Inflammatory macrophage treated with lipopolysaccharide for 1 hour (primary cell): ENCODE measurements at regions not wholly inside any gene's neighbourhood (a gene's known extent, or its start where the extent isn't known, plus 50 kb on each side); places are given as distances from the start of the nearest gene placed in this dataset.

ENCODE experiments used
- DNase-seq, 2 donors: peaks; one replicate each; pipeline ENCODE4 v3.0.0-alpha.2; 2020 to 2022

DNA sequence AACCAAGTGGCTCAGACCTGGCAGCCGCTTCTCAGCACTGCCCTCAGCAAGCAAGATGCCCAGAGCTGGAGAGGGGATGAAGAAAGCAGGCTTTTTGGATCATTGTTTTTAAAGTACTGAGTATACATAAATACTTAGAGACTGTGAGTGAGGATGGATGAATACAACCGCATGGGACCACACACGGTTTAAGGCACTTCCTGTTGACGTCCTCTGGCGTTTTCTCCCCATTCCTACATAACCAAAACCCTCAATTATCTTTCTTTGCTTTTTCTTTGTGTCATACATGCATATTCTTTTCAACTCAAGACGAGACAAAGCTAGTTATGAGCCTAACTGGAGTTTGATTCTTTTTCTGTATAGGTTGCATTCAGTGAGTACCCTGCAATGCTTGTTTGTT is 198.4 kb downstream of the GALR1 start:
- DNase-seq = no peak

DNA sequence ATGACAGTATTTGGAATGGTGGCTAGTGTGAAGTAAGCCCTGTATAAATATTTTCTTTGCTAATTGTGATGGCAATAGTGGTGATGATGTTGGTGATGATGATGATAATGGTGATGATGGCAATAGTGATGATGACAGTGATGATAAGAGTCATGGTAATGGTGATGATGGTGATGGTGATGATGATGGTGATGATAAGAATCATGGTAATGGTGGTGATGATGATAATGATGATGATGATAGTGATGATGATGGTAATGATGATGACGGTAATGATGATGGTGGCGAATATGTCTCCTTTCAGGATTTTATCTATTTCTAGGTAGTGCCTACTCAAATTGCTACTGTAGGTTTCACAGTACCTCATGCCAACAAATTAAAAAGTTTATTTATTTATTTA is 205.4 kb downstream of the GALR1 start:
- no peak for DNase-seq

DNA sequence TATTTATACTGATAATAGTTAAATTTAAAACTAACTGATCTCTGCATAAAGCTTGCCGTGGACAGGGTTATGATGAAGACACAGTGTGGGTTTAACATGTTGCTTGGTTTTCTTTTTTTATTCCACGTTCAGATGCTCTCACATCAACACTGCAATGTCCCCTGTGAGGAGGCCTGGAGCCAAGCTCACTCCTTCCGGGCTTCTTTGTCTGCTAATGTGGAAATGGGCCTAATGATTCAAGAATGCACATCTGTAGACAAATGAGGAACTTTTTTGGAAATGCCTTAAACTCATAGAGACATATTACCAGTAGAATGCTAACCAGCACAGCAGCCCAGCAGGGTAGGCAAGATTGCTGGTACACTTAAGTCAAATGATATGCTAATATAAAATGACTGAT is 208.0 kb downstream of the GALR1 start:
- DNase-seq = no peak

DNA sequence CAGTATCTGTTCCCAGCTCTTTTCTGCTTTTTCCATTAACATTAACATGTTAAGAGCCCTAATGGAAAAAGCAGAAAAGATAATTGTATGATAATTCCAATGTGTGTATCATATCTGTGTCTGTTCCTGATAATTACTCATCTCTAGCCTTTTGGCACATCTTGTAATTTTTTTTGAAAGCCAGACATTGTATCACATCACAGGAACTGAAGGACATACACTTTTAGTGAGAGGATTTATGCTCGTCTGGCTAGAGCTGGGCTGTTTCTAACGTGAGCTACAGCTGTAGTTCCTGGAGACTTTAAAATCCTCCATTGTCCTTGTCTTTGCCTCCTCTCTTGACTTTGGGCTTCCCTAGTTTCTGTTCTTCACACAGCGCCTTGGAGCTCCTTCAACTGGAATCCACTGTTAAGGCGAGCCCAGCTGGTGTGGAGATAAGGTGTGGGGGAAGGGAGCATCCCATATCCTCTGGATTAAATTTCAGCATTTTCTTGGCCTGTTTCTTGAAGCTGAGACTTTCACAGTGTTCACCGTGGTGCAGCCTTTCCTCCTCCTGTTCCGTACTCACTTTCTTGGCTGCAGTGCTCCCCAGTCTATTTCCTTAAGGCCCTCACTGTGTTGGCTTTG is 211.5 kb downstream of the GALR1 start:
- DNase-seq = no peak

DNA sequence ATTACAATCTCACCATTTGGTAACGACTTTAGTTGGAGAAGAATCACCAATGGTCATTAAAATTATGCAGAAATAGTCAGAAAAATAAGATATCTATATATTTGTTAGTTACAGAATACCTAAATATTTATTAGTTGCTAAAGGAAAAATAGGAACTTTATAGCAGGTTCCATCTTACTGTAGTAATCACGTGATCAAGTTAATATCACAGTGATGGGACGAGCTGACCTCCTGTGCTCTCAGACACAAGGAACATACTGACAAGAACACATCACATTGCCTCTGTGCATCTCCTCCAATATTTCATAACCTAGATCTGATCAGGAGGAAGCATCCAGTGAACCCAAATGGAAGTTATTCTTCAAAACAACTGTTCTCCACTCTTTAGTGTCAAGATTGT is 215.3 kb downstream of the GALR1 start:
- DNase-seq = no peak

DNA sequence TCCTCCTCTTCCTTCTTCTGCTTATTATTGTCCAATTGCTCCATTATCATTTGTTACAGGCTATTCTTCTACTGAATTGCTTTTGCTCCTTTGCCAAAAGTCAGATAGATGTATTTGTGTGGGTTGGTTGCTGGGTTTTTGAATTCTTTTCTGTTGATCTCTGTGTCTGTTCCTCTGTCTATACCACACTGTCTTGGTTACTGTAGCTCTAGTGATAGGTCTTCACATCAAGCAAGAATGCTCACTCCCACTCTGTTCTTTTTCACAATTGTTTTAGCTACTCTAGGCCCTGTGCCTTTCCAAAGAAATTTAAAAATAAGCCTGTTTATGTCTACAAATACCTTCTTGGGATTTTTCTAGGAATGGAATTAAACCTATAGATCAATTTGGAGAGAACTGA is 217.2 kb downstream of the GALR1 start:
- DNase-seq = no peak

DNA sequence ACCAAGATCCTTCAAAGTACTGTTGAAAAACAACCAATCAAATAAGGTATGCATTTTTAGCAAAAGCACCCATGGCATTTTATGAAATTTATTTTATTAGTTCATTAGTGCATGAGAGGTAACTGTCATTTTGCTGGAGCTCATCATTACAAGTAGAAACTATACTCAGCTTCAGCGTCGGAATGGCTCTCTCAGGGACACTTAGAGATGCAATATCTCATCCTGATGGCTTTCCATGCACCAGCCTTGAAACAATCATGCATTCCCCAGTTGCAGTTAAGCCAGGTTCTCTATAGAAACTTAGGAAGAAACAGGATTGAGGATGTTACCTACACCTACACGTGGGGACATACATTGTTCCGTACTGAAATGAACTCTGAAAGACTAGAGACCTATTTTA is 219.5 kb downstream of the GALR1 start:
- no peak for DNase-seq

DNA sequence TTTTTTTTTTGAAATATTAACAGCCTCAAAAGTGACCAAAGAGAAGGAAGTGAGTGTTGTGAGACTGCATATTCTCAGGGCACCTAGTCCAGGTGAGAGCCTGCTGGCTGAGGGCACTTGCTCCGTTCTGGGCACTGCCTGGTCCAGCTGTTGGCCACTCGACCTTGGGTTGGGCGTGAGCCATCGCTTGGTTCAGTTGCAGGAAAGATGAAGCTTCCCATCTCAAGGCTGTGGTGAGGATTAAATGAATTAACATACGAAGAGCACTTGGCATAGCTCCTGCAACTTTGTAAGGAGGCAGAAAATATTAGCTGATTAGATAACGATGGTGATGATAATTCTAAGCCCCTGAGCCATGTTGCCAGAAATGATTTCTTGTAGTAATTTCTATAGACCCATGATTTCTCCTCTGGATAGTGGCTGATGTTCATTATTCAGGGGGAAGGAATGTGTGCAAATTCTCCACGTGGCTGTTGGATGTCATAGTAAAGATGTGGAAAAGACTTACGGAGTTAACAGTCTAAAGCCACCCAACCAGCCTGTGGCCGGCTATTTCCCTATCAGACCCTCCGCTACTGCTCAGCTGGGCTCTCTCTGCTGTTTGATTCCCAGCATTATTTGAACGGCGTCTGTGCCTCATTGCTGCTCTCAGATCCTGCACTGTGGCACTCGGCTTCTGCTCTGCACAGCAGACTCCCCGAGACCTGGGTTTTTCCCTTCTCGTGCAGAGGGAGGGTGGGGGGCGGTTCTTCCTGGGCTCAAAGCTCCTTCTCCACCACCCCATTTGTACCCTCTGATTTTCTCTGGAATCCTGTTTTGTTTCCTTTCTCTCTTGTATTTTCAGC is 221.1 kb downstream of the GALR1 start:
- DNase-seq = no peak

DNA sequence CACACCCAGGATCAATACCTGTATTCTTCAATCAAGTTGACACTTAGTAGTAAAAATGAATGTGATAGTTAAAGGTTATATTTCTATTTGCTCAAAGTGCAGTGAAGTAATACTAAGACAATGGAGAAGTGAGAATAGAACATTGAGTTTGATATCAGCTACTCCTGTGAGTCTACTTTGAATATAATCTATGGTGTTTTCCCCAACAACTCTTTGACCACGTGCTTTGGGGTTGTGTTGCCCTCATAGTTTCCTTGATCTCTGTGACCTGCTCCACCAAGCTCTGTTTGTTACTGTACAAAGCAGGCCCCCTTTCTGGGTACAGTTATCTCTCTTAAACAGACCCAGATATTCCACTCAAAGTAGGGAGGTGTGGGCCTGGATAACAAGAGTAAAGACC is 222.9 kb downstream of the GALR1 start:
- no peak for DNase-seq

DNA sequence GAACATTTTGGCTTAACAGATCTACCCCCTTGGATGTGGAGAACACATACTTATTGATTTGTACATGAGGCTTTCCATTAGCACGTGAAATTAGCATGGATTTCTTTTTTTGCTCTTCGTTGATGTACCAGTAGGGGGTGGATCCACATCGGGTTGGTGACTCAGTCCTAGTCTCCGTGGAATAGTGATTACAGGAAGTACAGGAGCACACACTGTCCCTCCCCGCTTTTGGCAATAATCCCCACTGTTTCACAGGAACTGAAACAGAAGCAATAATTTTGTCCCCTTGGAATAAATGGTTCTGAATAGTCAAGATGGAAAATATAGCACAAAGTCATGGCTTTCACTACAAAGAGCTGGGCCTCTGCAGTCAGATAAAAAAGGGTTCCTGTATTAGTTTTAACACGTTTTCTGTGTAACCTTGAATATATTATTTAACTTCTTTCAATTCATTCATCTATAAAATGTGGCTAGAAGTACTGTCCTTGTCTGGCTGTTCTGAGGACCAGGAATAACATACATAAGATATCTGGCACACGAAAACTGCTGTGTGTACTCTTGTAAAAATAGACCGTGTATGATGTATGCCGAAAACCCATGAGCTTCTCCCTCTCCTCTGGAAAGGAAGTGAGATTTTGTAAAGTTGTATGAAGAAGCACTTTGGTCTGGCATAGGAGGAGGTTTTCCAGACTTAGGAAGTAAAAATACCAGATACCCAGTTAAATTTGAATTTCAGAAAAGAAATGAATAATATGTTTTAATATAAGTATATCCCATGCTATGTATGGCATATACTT is 229.2 kb downstream of the GALR1 start:
- peak; percentile 18 to 22 for DNase-seq

DNA sequence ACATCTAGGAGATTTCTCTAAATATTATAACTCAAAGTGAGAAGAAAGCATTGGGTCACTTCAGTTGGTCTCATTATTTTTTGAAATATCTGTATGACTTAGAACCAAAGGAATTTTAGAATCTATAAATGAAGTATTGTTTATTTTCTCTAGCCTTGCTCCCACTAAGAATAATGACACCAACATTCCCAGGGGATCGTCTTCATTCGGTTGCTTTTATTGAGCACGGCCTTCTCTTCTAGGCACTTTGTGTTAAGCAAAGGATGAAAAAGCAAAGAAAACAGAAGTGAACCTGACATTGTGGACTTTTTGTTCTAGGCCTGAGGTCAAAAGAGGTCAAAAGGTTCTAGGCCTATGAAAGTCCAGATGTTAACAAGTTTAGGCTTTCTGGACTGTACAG is 231.9 kb downstream of the GALR1 start:
- DNase-seq = no peak

DNA sequence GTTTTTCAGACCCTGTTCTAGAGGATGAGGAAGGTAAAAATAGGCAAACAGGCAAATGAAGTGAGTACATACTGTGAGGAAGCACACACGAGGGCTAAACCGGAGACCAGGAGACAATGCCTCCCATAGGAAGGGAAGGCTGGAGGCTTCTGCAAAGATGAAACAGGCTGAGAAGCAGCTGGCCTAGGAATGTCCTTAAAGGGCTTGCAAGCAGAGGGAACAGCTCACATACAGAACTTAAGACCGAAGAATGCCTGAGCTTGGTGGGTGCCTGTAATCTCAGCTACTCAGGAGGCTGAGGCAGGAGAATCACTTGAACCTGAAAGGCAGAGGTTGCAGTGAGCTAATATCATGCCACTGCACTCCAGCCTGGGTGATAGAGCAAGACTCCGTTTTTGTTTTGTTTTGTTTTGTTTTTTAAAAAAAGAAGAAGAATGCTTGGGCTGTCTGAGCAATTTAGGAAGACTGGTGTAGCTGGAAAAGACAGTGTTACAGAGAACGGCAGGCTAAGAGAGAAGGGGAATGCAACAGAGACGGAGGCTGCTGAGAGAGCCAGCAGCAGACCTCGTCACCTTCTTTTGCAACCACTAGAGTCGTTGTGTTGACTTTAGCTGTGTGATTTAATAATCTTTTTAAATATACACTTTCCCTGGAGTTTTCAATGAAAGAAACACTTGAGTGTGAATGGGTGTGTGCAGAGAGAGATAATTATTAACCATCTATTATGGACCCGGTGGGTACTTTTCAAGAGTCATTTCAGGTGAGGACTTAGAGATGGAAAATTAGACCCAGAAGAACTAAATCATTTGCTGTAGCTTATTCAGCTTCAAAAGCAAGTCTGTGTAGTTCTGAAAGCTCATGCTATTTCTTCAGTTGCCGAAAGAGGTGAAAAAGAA is 232.8 kb downstream of the GALR1 start:
- no peak for DNase-seq

DNA sequence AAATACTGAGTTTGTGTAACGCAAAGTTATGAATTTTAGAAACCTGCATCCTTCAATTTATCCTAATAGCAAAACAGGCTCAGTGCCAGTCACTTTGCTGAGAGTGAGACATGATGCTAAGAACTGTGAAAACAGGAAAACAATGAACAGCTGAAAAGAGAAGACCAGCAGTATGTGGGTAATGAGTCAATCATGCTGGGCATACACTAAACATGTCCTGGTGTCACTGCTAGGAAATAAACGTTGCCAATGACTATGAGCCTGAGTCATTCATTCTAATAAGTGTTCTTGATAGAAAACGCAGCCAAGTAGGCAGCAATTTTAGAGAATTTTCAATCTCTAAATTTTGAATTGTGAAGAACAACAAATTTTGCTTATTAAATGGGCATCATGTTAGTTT is 237.3 kb downstream of the GALR1 start:
- no peak for DNase-seq

DNA sequence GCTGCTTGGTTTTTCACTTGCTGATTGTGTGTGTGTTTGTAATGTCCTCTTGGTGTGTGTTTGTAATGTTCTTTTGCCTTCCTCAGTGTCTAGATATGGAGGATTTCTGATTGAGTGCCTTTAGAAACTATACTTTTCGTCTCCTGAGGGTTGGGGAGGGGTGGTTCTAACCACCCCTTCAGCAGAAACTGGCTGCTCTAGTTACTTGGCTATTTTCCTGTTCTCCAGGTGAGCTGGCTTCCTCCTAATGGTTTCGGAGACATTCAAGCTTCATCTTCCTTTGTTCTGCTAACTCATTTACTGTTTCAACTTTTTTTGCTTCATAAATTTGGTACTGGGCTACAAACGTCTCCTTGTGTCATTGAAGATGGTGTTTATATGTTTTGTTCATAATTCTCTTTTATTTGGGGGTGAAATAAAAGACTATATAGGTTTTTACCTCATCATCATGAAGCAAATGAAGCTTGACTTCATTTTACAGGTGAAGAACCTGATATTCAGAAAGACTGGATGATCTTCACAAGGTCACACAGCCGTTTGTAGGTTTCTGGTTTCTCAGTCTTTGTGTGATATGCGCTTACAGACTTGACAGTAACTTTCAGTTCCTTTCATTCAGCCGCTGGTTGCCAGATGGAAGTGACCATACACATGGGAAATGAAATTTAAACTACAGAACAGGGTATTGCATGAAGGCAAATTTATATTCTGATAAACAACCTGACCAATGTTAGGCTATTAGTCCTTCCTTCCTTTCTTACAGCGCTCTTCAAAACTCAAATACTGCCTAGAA is 238.5 kb downstream of the GALR1 start:
- DNase-seq = no peak

DNA sequence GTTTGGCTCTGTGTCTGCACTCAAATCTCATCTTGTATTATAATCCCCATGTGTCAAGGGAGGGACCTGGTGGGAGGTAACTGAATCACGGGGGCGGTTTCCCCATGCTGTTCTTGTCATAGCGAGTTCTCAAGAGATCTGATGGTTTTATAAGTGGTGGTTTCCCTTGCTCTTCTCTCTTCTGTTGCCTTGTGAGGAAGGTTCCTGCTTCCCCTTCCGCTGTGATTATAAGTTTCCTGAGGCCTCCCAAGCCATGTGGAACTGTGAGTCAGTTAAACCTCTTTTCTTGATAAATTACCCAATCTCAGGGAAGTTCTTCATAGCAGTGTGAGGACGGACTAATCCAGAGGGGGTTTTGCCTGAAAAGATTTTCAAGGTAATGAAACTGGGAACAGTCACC is 245.4 kb downstream of the GALR1 start:
- DNase-seq = no peak

DNA sequence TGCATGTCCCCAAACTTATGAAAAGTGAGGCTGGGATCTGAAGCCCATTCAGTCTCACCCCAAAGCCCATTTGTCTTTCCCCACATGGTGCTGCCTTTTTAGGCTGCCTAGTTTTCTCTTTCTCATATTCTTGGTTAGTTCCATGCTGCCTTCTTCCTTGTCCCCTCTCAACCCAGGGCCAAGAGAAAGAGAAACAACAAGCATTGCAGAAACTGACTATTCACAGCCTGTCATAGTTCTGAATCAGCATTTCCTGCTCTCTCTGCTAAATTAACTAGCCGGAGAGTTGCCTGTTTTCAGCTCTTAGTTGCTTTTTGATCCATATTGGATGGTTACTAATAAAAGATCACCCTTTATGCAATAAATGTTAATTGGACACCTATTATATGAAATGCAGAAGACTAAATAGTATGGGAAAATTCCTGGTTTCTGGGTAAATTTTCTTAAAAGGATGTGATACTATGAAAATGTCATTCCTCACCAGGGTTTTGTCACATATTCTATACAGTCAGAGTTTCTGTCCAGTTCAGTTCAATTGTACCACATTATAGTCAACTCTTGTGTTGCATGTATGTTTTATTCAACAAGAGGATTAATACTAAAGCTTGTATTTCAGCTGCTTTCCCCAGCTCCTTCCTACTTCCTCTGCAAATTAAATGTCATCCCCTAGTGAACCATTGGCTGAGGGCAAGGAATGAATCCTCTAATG is 246.5 kb downstream of the GALR1 start:
- DNase-seq = no peak

DNA sequence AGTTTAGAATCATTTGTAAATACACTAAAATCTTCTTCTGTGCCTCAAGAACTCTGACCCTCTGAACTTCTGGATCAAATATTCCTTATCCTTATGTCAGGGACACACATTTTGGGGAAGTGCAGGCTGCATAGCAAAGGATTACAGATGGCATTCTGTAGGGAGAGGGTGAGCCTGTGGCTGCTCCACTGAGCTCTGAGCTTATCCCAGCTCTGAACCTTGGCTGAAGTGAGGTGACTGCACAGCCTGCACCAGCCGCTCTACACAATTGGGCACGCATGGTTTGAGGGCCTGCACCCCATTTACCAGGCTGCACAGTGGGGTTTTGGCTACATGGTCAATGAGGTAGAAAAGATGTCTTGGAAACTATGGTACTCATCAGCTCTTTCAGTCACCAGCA is 251.6 kb downstream of the GALR1 start:
- DNase-seq = no peak

DNA sequence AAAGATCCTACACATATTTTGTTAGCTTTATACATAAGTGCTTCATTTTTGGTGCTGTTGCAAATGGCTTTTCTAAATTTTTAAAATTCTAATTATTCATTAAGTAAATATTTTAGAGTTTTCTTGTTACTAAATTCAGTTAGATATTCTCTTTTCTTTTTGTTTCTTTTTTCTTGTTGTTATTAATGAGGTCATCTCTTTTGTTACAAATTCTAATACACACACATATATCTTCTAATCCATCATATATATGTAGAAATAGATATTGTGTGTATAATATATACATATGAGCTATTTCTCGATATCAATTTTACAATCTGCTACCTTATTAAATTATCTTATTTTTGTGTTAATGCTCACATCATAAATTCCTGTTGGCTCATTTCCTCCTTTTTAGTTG is 255.9 kb downstream of the GALR1 start:
- no peak for DNase-seq

DNA sequence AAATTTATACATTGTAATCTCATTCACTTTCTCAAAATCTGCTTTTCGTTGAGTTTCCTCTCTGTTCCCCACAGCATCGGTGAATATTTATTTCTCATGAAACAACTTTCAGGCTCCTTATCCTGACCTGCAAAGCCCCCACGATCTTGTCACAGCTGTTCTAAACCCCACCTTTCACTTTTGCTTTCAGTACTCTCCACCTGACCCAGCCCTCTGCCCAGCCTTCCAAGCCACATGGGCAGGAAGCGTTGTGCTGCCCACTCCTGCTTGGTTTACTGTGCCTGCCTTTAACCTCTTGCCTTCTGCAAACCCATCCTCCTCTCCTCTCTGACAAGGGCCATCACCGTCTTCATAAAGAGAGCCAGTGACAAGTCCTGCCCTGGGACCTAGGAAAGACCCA is 262.5 kb downstream of the GALR1 start:
- DNase-seq = no peak

DNA sequence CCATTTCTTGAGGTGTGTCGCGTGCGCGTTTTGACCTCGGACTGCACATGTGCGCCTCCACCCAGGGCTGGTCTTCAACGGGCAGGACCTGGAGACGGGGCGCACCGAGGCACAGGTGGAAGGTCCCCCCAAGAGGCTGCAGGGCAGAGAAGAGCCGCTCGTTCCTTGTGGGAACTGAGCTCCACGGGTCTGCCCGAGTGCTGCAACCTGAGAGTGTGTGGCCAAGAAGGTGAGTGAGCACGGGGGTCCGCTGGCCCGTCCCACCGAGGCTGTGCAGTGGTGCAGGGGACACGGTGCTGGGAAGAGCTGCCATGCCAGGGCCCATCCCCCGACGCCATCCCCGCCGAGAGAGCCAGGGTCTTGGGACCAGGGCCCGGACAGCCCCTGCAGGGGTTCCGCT is 268.3 kb downstream of the GALR1 start:
- DNase-seq = no peak

DNA sequence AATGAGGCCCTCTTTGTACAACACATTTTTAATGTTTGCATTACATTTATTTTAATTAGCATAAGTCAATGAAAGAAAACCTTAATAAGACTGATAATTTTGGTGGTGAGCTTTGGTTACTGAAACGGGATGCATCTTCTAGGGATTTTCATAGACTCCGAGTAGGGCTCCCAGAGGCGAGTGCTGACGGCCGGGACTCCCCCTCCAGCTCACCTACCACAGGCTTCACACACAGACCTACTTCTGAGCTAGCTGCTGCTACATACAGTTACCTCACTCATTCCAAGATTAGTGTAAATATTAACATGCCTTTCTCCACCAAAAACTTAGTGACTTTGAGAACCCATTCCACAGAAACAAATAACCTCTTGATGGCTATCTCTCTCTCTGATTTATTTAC is 271.1 kb downstream of the GALR1 start:
- no peak for DNase-seq
